Dedifferentiated amniotic fluid mesenchymal stem cell (primary cell): ENCODE measurements at regions not wholly inside any gene's neighbourhood (a gene's known extent, or its start where the extent isn't known, plus 50 kb on each side); places are given as distances from the start of the nearest gene placed in this dataset.

Experiments
- DNase-seq: peaks from one replicate; pipeline ENCODE4 v3.0.0-alpha.2; 2016; ENCODE audit errors: extremely low spot score

DNA sequence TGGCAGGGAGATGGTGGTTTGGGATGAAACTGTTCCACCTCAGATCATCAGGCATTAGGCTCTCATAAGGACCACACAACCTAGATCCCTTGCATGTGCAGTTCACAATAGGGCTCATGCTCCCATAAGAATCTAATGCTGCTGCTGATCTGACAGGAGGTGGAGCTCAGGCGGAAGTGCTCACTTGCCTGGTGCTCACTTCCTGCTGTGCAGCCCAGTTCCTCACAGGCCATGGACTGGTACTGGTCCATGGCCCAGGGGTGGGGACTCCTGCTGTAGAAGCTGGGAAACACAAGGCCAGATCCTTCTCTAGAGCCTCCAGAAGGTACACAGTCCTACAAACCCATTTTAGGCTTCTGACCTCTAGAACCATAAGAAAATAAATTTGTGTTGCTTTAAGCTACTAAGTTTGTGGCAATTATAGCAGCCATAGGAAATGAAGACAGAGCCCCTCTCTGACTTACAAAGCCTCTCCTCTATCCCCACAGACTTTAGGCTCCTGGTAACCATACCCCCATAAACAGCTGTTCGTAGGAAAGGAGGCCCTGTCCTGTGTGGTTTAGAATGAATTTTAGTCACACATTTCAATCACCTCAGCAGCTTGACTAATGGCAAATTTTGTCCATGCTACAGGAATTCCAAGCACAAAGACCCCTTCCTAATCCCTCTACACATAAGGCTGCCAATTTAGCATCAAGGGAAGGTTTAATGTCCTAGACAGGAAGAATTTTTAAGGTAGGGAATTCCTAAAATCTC is 206.1 kb upstream of the PHYHIPL start:
- no peak for DNase-seq

GRCh38 chr10:58971211-58971610 is 205.2 kb upstream of the PHYHIPL start:
- no peak for DNase-seq

DNA sequence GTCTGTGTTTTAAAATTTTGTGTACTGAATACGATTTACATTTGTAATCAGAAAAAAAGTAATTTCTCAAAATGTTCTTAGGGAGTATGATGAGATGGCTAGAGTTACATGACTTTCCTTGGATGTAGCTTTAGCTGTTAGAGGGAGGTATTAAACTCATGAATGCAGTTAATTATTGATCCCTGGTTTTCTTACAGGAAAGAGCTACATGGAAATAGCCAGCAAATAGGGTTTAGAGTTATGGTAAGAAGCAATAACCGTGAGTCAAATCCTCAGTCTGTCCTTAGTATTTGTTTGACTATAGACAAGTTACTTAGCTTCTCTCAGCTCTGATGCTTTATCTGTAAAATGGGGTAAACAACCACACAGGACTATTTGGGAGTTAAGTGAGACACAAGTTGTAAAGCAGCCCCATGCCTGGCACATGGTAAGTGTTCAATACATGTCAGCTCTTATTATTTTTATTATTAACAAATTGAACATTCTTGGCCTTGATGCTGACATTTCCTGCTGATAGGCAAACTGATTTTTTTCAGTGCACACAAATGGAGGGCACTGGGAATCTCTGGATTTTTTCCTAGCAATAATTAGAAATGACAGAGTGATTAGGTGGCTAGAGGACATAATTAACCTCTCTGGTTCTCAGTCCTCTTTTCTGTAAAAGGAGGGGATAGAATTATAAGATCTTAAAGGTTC is 204.5 kb upstream of the PHYHIPL start:
- DNase-seq: no peak

DNA sequence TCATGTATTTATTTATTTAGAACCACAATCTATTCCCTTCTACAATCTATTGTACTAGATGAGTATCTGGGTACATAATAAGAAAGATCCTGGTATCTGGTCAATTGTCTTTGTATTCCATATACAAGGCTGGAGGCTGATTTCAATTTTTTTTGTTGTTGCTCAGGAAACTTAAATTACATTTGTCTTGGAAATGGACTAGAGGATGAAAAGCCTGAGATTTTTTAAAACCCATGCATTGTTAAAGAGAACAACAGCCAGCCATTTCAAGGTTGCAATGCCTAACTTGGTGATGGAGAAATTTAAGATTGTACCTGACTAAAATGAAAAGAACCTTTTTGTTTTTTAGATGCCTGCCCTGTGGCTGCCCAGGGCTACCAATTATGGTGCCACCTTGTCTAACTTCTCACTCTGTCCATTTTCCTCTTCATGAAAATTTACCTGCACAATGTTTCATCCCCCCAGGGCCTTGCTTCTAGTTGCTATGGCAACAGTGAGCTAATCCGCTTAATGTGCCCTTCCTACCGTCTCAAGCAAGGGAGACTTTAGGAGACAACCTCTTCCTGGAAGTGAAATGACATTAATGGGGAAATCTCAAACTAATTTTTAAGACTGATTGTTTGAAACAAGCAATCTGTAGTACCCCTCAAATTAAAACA is 203.7 kb upstream of the PHYHIPL start:
- DNase-seq: no peak

- DNase-seq: no peak
These were observed 203.2 kb upstream of the PHYHIPL start for GRCh38 chr10:58973235-58973595.

DNA sequence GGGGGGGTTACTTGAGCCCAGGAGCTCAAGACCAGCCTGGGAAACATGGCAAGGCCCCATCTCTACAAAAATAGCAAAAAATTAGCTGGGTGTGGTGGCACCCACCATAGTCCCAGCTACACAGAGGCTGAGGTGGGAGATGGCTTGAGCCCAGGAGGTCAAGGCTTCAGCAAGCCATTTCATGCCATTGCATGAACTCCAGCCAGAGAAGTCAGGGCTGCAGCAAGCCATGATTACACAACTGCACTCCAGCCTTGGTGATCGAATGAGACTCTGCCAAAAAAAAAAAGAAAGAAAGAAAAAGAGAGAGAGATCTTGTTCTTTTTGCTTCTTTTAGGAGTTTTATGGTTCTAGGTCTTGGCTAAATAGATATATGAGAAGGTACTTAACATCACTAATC is 200.2 kb upstream of the PHYHIPL start:
- DNase-seq: no peak

- no peak for DNase-seq
These were observed 196.7 kb upstream of the PHYHIPL start for GRCh38 chr10:58979711-58980110.

DNA sequence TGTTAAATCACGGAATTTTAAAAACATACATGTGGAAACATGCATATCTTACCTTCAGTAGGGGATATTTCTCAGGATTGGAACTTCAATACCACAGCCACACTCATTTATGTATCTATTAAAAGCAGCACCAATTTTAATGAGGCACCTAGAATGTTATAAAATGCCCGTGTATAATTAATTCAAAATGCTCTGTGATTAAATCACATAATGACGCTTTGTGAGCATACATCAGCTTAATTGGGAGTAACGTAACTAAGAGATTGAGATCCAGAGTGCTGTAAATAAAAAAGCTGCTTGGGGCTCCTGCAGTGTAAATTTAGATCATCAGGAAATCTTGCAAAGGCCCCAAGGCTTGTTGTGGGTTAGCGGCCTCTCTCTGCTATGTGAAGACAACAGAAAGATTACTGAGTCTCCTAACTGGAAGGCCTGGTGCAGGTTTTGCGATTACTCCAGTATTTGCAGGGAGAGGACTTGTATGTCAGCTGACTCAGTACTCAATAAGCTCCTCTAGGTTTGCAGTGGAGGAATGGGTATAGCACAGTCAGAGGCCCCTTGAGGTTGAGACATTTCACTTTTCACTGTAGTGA is 195.5 kb upstream of the PHYHIPL start:
- DNase-seq: no peak

DNA sequence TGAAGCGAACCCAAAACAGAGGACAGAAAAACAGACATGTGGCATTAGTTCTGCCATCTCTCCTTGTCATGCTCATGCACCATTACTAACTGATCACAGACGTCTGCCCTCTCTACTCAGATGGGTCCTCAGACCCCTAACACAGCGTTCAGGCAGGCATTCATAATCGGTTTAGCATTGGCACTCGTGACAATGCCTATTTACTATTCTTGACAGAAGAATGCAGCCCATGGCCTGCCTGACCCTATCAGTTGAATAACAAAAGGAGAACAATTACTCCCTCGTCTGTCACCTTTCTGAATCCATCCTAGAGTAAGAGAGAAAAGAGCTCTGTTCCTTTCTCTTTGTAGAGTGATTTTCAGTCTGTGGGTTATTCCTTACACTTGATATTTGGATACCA is 194.6 kb upstream of the PHYHIPL start:
- no peak for DNase-seq

GRCh38 chr10:58982470-58983239 is 193.8 kb upstream of the PHYHIPL start:
- DNase-seq: no peak

GRCh38 chr10:58985216-58985615 is 191.2 kb upstream of the PHYHIPL start:
- no peak for DNase-seq

- no peak for DNase-seq
These were observed 186.9 kb upstream of the PHYHIPL start for GRCh38 chr10:58989486-58990039.

- DNase-seq: no peak
These were observed 185.8 kb upstream of the PHYHIPL start for GRCh38 chr10:58990693-58991092.

DNA sequence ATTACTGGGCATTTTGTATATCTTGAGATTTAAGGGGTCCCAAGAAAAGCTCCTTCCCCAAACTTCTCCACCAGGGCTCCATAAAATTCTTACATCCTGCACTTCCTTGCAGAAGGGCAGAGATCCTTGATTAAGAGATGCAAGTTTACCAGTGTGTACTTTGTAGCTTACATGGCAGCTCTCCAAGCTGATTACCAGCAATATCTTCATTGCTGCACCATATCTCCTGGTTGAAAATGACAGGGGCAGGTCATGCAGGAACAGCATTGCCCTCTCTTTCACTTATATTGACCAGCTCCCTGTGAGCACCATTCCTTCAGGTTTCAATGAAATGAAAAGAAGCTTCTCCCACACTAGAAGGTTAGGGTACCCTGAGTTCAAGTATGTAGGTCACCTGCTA is 184.6 kb upstream of the PHYHIPL start:
- no peak for DNase-seq

DNA sequence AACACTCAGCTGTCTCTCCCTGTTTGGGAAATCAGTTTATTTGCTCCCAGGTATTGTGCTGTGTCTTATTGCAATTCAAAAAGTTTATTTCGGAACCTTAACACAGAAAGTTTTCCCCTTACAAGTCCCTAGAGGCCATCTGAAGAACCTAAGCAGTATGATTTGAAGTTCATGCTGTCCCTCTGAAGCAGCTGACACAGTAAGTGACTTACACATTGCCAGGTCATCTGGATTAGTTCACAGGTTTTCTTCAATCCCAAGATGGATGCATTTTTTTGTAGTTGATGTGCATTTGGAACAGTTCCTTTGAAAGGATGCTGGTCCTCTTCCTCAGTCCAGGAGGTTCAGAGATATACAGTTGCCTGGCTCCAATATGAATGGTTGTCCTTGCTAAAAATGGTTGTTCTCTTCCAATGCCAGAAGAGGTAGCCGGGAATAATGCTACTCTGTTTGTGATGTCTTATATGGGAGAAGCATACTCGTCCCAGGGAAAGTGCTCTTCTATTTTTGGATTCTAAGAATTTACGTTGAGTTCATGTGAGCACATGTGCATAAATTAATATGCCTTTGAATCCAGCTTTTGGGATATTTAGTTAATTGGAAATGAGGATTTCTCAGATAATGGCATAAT is 183.5 kb upstream of the PHYHIPL start:
- no peak for DNase-seq

DNA sequence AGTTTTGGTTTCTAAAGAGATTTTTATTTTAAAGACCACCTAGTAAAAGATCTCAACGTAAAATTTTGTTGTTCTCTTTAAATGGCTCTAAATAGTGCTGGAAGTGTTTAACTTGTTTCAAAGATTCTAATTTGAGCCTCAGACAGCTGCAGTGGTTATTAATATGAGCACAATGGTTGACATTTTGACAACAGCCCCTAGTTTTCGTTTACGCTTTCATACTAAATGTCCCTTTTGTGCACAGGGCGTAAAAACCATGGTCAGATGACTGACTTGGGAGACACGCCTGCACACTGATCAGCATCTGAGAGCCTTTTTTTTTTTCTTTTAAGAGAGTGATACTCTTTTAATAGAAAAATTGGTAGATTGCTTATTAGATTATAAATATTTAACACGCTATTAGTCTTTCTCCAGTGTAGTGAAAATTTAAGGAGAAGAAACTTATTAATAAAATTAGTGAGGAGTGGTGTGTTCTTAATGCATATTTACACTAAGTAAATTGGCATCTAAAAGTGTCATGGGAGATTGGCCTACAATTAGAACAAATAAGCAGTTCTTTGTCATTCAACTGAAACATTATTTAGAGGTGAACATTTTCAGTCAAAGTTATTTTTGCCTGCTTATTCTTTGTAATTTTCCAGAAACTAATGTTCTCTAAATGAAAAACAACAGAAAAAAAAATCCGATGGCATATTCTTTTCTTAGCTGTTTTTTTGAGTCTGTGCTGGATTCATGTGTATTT is 182.8 kb upstream of the PHYHIPL start:
- DNase-seq: no peak

- DNase-seq: no peak
These were observed 182.0 kb upstream of the PHYHIPL start for GRCh38 chr10:58994226-58995057.

DNA sequence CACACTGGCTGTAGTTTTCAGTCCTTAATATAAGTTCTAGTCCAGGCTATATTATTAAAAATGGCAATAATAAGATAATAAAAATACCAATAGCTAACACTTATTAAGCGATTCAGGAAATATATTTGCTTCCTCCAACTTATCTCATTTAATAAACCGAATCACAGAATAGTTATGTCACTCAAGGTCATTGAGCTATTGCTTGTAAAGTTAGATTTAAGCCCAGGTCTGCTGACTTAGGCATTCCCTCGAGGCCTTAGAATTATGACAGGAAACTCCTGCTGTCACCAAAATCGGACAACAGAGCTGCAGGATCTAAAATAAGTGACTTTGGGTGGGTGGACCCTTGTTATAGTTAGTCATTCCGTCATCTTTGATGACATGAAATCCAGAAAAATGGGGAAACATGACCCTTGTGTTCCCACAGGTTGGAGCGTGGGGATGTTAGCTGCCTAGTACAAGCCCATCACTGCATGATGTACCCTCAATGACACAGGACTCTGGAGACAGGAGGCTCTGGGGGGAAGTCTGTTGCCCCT is 181.3 kb upstream of the PHYHIPL start:
- DNase-seq: no peak

- DNase-seq: no peak
These were observed 180.4 kb upstream of the PHYHIPL start for GRCh38 chr10:58996063-58996462.
